Small intestine (tissue), 7 donors: ENCODE measurements at regions not wholly inside any gene's neighbourhood (a gene's known extent, or its start where the extent isn't known, plus 50 kb on each side); places are given as distances from the start of the nearest gene placed in this dataset.

Experiments used
- DNase-seq, 2 donors: peaks; one replicate each; pipeline versions ENCODE4 v3.0.0 to v3.0.0-alpha.2; 2013
- FAIRE-seq: peaks from 2 replicates; lab custom pipeline; 2012; peaks lifted over from hg19 to GRCh38; lab: Jason Lieb, UNC
- H3K27ac ChIP-seq, 3 donors: one replicate each; pipeline ENCODE4 v1.5.1; 2013; ENCODE audit warnings: low read length in 2 of 3, mild to moderate bottlenecking in 2 of 3, control low read depth in 1 of 3, inconsistent platforms in 1 of 3, low read depth in 1 of 3, moderate library complexity in 1 of 3
- H3K27me3 ChIP-seq, 3 donors: one replicate each; pipeline ENCODE4 v1.6.1; 2013; ENCODE audit warnings: low read length in 3 of 3, inconsistent platforms in 1 of 3; ENCODE audit not compliant: control insufficient read depth in 3 of 3, insufficient read depth in 3 of 3
- H3K36me3 ChIP-seq, 3 donors: one replicate each; pipeline ENCODE4 v1.6.1; 2013; ENCODE audit warnings: low read length in 3 of 3, inconsistent platforms in 1 of 3, low read depth in 1 of 3, mild to moderate bottlenecking in 1 of 3, moderate library complexity in 1 of 3; ENCODE audit not compliant: control insufficient read depth in 3 of 3, insufficient read depth in 2 of 3
- H3K4me1 ChIP-seq, 3 donors: one replicate each; pipeline ENCODE4 v1.6.1; 2013; ENCODE audit warnings: low read length in 2 of 3, inconsistent platforms in 1 of 3, low read depth in 1 of 3, mild to moderate bottlenecking in 1 of 3, moderate library complexity in 1 of 3; ENCODE audit not compliant: control insufficient read depth in 3 of 3, insufficient read depth in 2 of 3
- H3K4me3 ChIP-seq, 3 donors: one replicate each; pipeline ENCODE4 v1.5.1; 2013; ENCODE audit warnings: low read length in 3 of 3, control low read depth in 1 of 3, inconsistent platforms in 1 of 3, low read depth in 1 of 3, mild to moderate bottlenecking in 1 of 3, moderate library complexity in 1 of 3
- H3K9me3 ChIP-seq, 2 donors: one replicate each; pipeline ENCODE4 v1.6.1; 2013; ENCODE audit warnings: low read depth in 1 of 2, low read length in 1 of 2; ENCODE audit not compliant: control insufficient read depth in 2 of 2, insufficient read depth in 1 of 2
- WGBS, 3 donors: extraction: QIAGEN DNeasy Blood & Tissue Kit; methylation state at CpG; one replicate each; pipeline ENCODE4 v1.1.7; 2013; 5-methylcytosine and 5-hydroxymethylcytosine counted together
- donor health status: healthy with polysubstance abuse.
- donor health status: control.
- donor health status: control.
- donor health status: Bipolar disorder and iron deficiency.
- donor health status: healthy.

GRCh38 chr18:61943175-61943964 lies 50.6 kb upstream of the RNF152 start:
- WGBS, 3 donors, result 65 to 87% (median 78%) methylated on average over 3 of the region's 3 CpGs
- Histone ChIP-seq H3K4me1 (no peaks in the 10 kb centered on the region), H3K36me3 (no peaks in the 10 kb centered on the region), H3K4me3 (no peak overlapping the region), H3K27me3 (no peaks in the 10 kb centered on the region), H3K9me3 (no peaks in the 10 kb centered on the region), H3K27ac (no peak overlapping the region)
- FAIRE-seq (no peak), DNase-seq (no peak)
